Upper lobe of left lung (tissue), 6 donors: ENCODE measurements at regions not wholly inside any gene's neighbourhood (a gene's known extent, or its start where the extent isn't known, plus 50 kb on each side); places are given as distances from the start of the nearest gene placed in this dataset.

Source experiments
- ATAC-seq, 2 donors: fragments of 200-7000 bp; cut with Tn5 transposase; one replicate each; pipeline ENCODE4 v1.9.1; 2022; ENCODE audit warnings: mild to moderate bottlenecking in 2 of 2, moderate library complexity in 2 of 2; ENCODE audit not compliant: low FRiP score in 2 of 2
- DNase-seq, 2 donors: peaks; one replicate each; pipeline ENCODE4 v3.0.0-alpha.2; 2019 to 2020
- H3K27ac ChIP-seq, 4 donors: fragments of 200-600 bp; sonication (generic); one replicate each; pipeline ENCODE4 v1.5.1; 2016 to 2019
- H3K27me3 ChIP-seq, 4 donors: fragments of 200-600 bp; sonication (generic); one replicate each; pipeline ENCODE4 v1.5.1; 2017 to 2019
- H3K36me3 ChIP-seq, 4 donors: fragments of 200-600 bp; sonication (generic); one replicate each; pipeline ENCODE4 v1.5.1; 2016 to 2019
- H3K4me1 ChIP-seq, 4 donors: fragments of 200-600 bp; sonication (generic); one replicate each; pipeline ENCODE4 v1.5.1; 2018 to 2019
- H3K4me3 ChIP-seq, 4 donors: fragments of 200-600 bp; sonication (generic); one replicate each; pipeline ENCODE4 v1.5.1; 2017 to 2019; ENCODE audit warnings: mild to moderate bottlenecking in 2 of 4, moderate library complexity in 1 of 4
- H3K9me3 ChIP-seq, 4 donors: fragments of 200-600 bp; sonication (generic); one replicate each; pipeline ENCODE4 v1.5.1; 2018 to 2019
- EP300 ChIP-seq, 4 donors: sonication (generic); formaldehyde crosslinking; IDR thresholded peaks; one replicate each; pipeline ENCODE4 v1.5.1; 2017; ENCODE audit warnings: antibody characterized with exemption in 4 of 4, control low read depth in 2 of 4
- POLR2A ChIP-seq, 4 donors: fragments of 450-650 bp; IDR thresholded peaks; one replicate each; pipeline ENCODE4 v1.5.1; 2016 to 2017; ENCODE audit warnings: antibody characterized with exemption in 4 of 4, mild to moderate bottlenecking in 2 of 4
- POLR2AphosphoS5 ChIP-seq, 2 donors: sonication (generic); formaldehyde crosslinking; IDR thresholded peaks; one replicate each; pipeline ENCODE4 v1.5.1; 2017; ENCODE audit warnings: antibody characterized with exemption in 2 of 2
- WGBS, 2 donors: methylation state at CpG; one replicate each; pipeline ENCODE4 v1.1.5; 2017 to 2018; 5-methylcytosine and 5-hydroxymethylcytosine counted together
- TF ChIP-seq, protein P1 (sequence below), 6 experiments: fragments of 450-650 bp in 4 of 6; fragments of 200-600 bp in 2 of 6; sonication (generic) in 2 of 6; IDR thresholded peaks; one replicate each; pipeline ENCODE4 v1.5.1; 2016 to 2019; ENCODE audit warnings: antibody characterized with exemption in 6 of 6
- donor health status: DM: no; HTN: no; CAD: no; lungs with moderate emphysema.
- donor health status: DM: no; HTN: yes; CAD: no; lungs with severe emphysema.

DNA sequence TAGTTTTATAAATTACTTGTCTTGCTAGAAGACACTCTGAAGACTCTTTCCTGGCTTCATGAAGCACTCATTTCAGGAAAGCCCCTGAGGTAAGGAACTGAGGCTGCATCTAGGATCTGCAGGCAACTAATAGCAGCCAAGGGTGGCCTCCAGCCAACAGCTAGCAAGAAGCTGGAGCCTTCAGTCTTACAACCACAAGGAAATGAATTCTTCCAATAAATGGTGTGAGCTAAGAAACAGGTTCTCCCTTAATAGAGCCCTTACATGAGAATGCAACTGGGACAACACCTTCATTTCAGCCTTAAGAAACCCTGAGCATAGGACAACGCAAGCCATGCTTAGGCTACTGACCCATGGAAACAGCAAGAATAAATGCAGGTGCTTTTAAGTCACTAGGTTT is 254.6 kb upstream of the RBBP8 start:
- Histone ChIP-seq H3K4me3 (no peak overlapping the region), H3K9me3 (no peaks in the 10 kb centered on the region), H3K27me3 (no peaks in the 10 kb centered on the region), H3K36me3 (no peaks in the 10 kb centered on the region), H3K27ac (no peak overlapping the region), H3K4me1 (peaks cover 9 to 21% (median 16%) of the 10 kb centered on the region in 4 donors)
- WGBS, 2 donors: 73 to 86% methylated on average over 1 of the region's 1 CpG
- no peak for ATAC-seq
- DNase-seq: peak in 1 of 2 donors; percentile 32
- TF ChIP-seq EP300 (IDR thresholded peaks at IDR 0.05) (no peak), POLR2A (IDR thresholded peaks at IDR 0.05) (no peak), POLR2AphosphoS5 (IDR thresholded peaks at IDR 0.05) (no peak)
- TF ChIP-seq, protein P1, sequence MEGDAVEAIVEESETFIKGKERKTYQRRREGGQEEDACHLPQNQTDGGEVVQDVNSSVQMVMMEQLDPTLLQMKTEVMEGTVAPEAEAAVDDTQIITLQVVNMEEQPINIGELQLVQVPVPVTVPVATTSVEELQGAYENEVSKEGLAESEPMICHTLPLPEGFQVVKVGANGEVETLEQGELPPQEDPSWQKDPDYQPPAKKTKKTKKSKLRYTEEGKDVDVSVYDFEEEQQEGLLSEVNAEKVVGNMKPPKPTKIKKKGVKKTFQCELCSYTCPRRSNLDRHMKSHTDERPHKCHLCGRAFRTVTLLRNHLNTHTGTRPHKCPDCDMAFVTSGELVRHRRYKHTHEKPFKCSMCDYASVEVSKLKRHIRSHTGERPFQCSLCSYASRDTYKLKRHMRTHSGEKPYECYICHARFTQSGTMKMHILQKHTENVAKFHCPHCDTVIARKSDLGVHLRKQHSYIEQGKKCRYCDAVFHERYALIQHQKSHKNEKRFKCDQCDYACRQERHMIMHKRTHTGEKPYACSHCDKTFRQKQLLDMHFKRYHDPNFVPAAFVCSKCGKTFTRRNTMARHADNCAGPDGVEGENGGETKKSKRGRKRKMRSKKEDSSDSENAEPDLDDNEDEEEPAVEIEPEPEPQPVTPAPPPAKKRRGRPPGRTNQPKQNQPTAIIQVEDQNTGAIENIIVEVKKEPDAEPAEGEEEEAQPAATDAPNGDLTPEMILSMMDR (IDR thresholded peaks at IDR 0.05): no peak

DNA sequence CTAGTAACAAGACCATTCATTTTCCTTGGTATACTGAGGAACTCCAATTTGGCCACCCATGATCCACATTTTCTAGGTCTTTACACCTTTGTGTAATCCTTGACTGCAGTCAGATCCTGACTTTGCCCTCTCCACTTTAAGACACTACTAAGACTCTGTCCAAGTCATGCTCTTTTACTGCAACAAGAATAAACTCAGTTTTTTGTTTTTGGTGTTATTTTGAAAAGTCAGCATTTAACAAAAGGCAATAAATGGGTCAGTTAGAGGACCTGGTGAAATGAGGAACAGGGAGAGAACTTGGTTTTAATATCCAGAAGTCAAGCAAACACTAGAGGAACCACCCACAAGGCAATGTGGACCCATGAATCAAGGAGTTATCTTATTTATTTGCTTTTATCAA is 252.2 kb upstream of the RBBP8 start:
- Histone ChIP-seq H3K4me1 (peaks cover 0 to 18% (median 14%) of the 10 kb centered on the region in 4 donors), H3K27ac (no peak overlapping the region), H3K9me3 (no peaks in the 10 kb centered on the region), H3K36me3 (no peaks in the 10 kb centered on the region), H3K4me3 (no peak overlapping the region), H3K27me3 (no peaks in the 10 kb centered on the region)
- DNase-seq: no peak
- no peak for ATAC-seq
- TF ChIP-seq POLR2A (IDR thresholded peaks at IDR 0.05): no peak
- no peak for TF ChIP-seq POLR2AphosphoS5 (IDR thresholded peaks at IDR 0.05)
- TF ChIP-seq EP300 (IDR thresholded peaks at IDR 0.05): no peak

DNA sequence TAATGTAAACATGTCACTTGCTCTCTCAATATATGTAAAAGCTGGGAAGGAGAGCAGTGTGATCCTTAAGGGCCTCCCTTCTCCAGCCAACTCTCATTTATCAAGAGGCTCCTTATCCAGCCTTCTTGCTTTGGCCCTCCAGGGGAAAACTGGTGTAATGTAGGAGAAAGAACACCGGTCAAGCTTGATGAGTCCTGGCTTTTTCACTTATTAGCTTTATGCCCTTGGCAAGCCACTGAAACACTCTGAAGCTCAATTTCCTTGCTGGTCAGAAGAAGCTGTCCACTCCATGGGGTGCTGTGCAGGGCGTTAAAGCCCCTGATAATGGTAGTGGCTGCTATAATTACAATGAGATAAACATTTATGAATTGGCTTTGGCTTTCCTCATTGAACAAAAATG is 251.2 kb upstream of the RBBP8 start:
- no peak for ATAC-seq

DNA sequence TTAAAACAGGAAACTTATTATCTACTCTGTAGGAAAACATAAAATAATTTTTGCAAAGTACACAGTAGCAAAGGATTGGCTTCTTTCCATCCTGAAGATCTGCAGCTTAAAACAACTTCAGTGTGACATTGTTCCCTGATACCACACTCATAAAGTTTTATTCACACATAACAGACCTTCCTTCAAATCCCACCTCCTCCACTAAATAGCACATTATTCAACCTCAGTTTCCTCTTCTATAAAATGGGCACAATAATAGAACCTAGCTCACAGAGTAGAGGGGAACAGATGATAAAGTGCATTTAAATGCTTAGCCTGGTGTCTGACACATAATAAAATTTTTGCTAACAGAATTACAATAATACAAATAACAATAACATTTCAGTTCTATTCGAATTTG is 250.4 kb upstream of the RBBP8 start:
- no peaks in the 10 kb centered on the region for H3K9me3 ChIP-seq
- ATAC-seq: no peak
- H3K36me3 ChIP-seq: no peaks in the 10 kb centered on the region
- peak overlapping the region in 1 of 4 donors; percentile 21 for H3K27ac ChIP-seq
- TF ChIP-seq EP300 (IDR thresholded peaks at IDR 0.05) (no peak), POLR2A (IDR thresholded peaks at IDR 0.05) (no peak), POLR2AphosphoS5 (IDR thresholded peaks at IDR 0.05) (no peak)
- TF ChIP-seq, protein P1 (IDR thresholded peaks at IDR 0.05): no peak
- no peak overlapping the region for H3K4me3 ChIP-seq
- WGBS, 2 donors: 25 to 43% methylated on average over 1 of the region's 1 CpG
- H3K4me1 ChIP-seq: peaks cover 0 to 18% (median 14%) of the 10 kb centered on the region in 4 donors
- no peak for DNase-seq
- no peaks in the 10 kb centered on the region for H3K27me3 ChIP-seq

More for the DNA sequence above, 251.2 kb upstream of the RBBP8 start:
- no peak overlapping the region for H3K4me3 ChIP-seq
- TF ChIP-seq, protein P1 (IDR thresholded peaks at IDR 0.05): no peak
- TF ChIP-seq POLR2A (IDR thresholded peaks at IDR 0.05) (no peak), POLR2AphosphoS5 (IDR thresholded peaks at IDR 0.05) (no peak), EP300 (IDR thresholded peaks at IDR 0.05) (no peak)
- no peak for DNase-seq
- WGBS, 2 donors: 15 to 36% methylated on average over 2 of the region's 2 CpGs
- no peak overlapping the region for H3K27ac ChIP-seq
- H3K4me1 ChIP-seq: peaks cover 0 to 18% (median 14%) of the 10 kb centered on the region in 4 donors
- no peaks in the 10 kb centered on the region for H3K36me3 ChIP-seq
- H3K9me3 ChIP-seq: no peaks in the 10 kb centered on the region
- H3K27me3 ChIP-seq: no peaks in the 10 kb centered on the region

DNA sequence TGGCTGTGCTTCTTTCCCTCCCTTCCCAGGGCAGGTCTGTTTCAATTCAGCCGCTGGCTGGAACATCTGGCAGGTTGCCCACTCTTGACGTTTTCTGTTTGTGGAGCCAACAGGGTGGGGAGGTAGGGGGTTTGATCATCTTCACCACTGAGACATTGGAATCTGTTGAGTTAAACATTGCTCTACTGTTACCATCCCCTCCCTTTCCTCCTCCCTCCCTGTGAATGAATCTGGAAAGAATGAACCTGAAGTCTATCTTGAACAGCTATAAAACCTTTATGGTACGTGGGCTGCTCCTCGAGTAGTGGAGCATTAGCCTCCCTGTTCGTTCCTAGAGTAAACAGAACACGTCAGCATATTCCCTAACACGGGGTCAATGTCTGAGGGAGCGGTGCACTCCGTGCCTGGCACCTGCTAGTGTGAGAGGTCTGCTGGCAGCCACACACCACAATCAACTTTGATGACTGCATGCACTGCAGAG is 249.9 kb upstream of the RBBP8 start:
- peak; percentile 14 to 55 for DNase-seq
- no peaks in the 10 kb centered on the region for H3K36me3 ChIP-seq
- H3K4me3 ChIP-seq: no peak overlapping the region
- WGBS, 2 donors: 30 to 34% methylated on average over 9 of the region's 9 CpGs
- peak; percentile 38 to 89 for ATAC-seq
- H3K9me3 ChIP-seq: no peaks in the 10 kb centered on the region
- H3K27me3 ChIP-seq: no peaks in the 10 kb centered on the region
- peak overlapping the region in 1 of 4 donors; percentile 21 for H3K27ac ChIP-seq
- TF ChIP-seq POLR2AphosphoS5 (IDR thresholded peaks at IDR 0.05): no peak
- no peak for TF ChIP-seq EP300 (IDR thresholded peaks at IDR 0.05)
- H3K4me1 ChIP-seq: peaks cover 0 to 18% (median 14%) of the 10 kb centered on the region in 4 donors

DNA sequence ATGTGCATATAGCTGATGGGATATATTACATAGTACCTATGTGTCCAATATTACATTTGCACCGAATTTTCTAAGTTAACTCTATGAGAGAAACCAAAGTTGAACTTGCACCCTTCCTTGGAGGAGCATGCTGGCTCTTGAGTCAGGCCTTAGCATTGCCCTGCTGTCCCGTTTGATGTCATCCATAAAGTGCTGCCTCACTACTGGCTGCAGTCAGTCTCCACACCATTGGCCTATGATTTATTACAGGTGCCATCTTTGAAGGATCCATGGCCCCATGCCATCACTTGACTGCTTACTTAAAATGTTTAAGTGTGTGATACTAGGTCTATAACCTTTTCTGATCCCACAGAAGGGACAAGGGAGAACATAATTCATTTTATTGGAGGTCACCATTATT is 249.3 kb upstream of the RBBP8 start:
- Histone ChIP-seq H3K4me3 (no peak overlapping the region), H3K27ac (no peak overlapping the region), H3K4me1 (peaks cover 0 to 18% (median 14%) of the 10 kb centered on the region in 4 donors), H3K36me3 (no peaks in the 10 kb centered on the region), H3K27me3 (no peaks in the 10 kb centered on the region), H3K9me3 (no peaks in the 10 kb centered on the region)
- 85 to 94% methylated on average over 2 of the region's 2 CpGs for WGBS, 2 donors
- peak in 1 of 2 donors; percentile 5 for ATAC-seq
- no peak for DNase-seq
- TF ChIP-seq POLR2A (IDR thresholded peaks at IDR 0.05): no peak
- no peak for TF ChIP-seq EP300 (IDR thresholded peaks at IDR 0.05)
- no peak for TF ChIP-seq POLR2AphosphoS5 (IDR thresholded peaks at IDR 0.05)
- TF ChIP-seq, protein P1 (IDR thresholded peaks at IDR 0.05): no peak
